Brain microvascular endothelial cell (primary cell): ENCODE measurements at regions not wholly inside any gene's neighbourhood (a gene's known extent, or its start where the extent isn't known, plus 50 kb on each side); places are given as distances from the start of the nearest gene placed in this dataset.

ENCODE experiments used
- DNase-seq: peaks from one replicate; pipeline ENCODE4 v3.0.0-alpha.2; 2020
- H3K27ac ChIP-seq: fragments of 250-450 bp; sonication (Bioruptor Pico); 2 replicates; pipeline ENCODE4 v1.5.1; 2020; ENCODE audit warnings: mild to moderate bottlenecking, moderate library complexity
- H3K27me3 ChIP-seq: fragments of 250-450 bp; sonication (Bioruptor Pico); replicated peaks from 2 replicates; pipeline ENCODE4 v1.5.1; 2020; ENCODE audit warnings: mild to moderate bottlenecking
- H3K36me3 ChIP-seq: fragments of 250-450 bp; sonication (Bioruptor Pico); replicated peaks from 2 replicates; pipeline ENCODE4 v1.5.1; 2020; ENCODE audit warnings: mild to moderate bottlenecking
- H3K4me3 ChIP-seq: 2 replicates; pipeline ENCODE4 v1.5.1; 2011; ENCODE audit warnings: low read depth, mild to moderate bottlenecking, control low read depth, low read length, moderate library complexity
- in situ Hi-C: cut with HindIII; loops from 2 replicates; pipeline ENCODE4 v1.10.0; 2017; ENCODE audit warnings: low sequenced_read_pairs, low pct_ligation_motif_present
- TF ChIP-seq, protein P1 (sequence below): IDR thresholded peaks from 2 replicates; pipeline ENCODE4 v1.5.1; 2011; ENCODE audit warnings: low read depth, mild to moderate bottlenecking, moderate library complexity, low read length, control low read depth, inconsistent platforms; ENCODE audit errors: missing control alignments

DNA sequence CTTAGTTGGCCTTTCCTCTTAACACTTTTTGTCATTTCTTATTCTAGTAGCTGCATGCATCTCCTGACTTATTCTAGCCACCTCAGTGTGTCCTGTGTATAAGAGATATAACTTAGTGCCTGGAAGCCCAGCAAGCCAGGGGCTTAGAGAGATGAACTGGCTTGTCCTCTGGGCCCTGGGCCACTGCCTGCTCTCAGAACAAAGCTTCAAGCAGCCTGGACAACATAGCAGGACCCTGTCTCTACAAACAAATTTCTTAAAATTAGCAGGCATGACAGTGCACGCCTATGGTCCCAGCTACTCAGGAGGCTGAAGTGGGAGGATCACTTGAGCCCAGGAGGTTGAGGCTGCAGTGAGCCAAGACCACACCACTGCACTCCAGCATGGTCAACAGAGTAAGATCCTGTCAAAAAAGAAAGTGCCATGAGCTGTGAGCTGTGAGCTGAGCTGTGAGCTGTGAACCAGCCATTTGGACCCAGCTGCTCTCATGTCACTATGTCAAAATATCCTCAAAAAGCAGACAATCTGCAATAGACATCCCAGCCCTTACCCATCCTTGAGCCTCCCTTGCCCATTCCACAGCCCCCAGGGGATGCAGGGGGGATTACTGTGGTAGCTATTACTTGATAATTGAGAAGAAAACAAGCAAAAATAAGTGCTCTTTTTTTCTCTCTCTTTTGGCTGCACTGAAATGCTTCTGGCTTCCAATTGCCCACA, 174.5 kb downstream of the OPA1 start:
- Histone ChIP-seq H3K27me3 (peaks cover 6% of the 10 kb centered on the region), H3K27ac (no peak overlapping the region), H3K4me3 (no peak overlapping the region), H3K36me3 (no peaks in the 10 kb centered on the region)
- DNase-seq: no peak
- TF ChIP-seq, protein P1, sequence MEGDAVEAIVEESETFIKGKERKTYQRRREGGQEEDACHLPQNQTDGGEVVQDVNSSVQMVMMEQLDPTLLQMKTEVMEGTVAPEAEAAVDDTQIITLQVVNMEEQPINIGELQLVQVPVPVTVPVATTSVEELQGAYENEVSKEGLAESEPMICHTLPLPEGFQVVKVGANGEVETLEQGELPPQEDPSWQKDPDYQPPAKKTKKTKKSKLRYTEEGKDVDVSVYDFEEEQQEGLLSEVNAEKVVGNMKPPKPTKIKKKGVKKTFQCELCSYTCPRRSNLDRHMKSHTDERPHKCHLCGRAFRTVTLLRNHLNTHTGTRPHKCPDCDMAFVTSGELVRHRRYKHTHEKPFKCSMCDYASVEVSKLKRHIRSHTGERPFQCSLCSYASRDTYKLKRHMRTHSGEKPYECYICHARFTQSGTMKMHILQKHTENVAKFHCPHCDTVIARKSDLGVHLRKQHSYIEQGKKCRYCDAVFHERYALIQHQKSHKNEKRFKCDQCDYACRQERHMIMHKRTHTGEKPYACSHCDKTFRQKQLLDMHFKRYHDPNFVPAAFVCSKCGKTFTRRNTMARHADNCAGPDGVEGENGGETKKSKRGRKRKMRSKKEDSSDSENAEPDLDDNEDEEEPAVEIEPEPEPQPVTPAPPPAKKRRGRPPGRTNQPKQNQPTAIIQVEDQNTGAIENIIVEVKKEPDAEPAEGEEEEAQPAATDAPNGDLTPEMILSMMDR: no peak
- in situ Hi-C loops: loop anchor here (25.0 kb wide), 1 partner anchor 545 kb away; no protein-coding TSS in a partner anchor

GRCh38 chr3:193768070-193768394, 175.0 kb downstream of the OPA1 start:
- no peak overlapping the region for H3K27ac ChIP-seq
- H3K4me3 ChIP-seq: no peak overlapping the region
- DNase-seq: peak; percentile 24
- in situ Hi-C loops: loop anchor here (25.0 kb wide), 1 partner anchor 544 kb away; no protein-coding TSS in a partner anchor
- TF ChIP-seq, protein P1: no peak
- no peaks in the 10 kb centered on the region for H3K36me3 ChIP-seq
- peaks cover 8% of the 10 kb centered on the region for H3K27me3 ChIP-seq

GRCh38 chr3:193769437-193769836, 176.4 kb downstream of the OPA1 start:
- Histone ChIP-seq H3K36me3 (no peaks in the 10 kb centered on the region), H3K27ac (no peak overlapping the region), H3K27me3 (peaks cover 22% of the 10 kb centered on the region), H3K4me3 (no peak overlapping the region)
- TF ChIP-seq, protein P1: no peak
- in situ Hi-C loops: loop anchor here (25.0 kb wide), 1 partner anchor 543 kb away; no protein-coding TSS in a partner anchor
- DNase-seq: no peak

- Histone ChIP-seq H3K27me3 (peaks cover 32% of the 10 kb centered on the region), H3K27ac (no peak overlapping the region), H3K36me3 (no peaks in the 10 kb centered on the region), H3K4me3 (no peak overlapping the region)
- no peak for DNase-seq
- TF ChIP-seq, protein P1: no peak
- in situ Hi-C loops: loop anchor here (25.0 kb wide), 1 partner anchor 541 kb away; no protein-coding TSS in a partner anchor
These were observed 178.1 kb downstream of the OPA1 start for GRCh38 chr3:193771011-193771652.

DNA sequence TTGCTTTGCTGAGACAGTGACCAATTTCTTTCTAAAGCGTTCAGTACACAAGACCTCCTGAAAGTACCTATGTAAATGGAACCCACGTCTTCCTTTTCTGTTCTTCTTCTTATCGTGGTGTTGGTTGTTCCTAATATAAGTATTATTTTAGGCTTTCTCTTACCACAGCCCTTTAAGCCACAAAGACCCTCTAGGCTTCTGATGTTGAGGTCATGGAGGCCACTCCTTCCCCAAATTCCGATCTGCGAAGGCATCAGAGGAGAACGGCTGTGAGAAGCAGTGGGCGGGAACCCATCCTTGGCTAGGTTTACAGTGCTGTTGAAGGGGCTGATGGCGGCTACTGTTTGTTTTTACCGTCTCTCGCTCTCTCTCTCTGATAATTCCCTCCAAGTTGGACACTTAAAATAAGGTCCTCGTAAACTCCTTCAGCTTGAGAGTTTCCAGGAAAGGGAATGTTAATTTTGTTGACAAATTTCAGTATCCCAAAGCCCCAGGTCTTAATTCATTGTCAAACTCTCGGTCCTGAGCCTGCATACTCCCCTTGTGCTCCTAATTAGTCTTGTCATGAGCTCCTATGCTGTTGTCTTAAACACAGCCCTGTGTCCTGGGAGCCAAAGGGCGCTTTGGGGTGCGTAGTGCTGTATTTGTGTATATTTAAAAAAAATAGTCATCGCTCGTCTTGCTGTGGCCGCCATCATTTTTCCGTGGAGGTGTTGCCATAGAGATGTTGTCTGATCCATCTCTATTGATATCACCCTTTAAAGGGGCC, 178.8 kb downstream of the OPA1 start:
- Histone ChIP-seq H3K27me3 (peaks cover 35% of the 10 kb centered on the region), H3K27ac (no peak overlapping the region), H3K4me3 (no peak overlapping the region), H3K36me3 (no peaks in the 10 kb centered on the region)
- DNase-seq: no peak
- TF ChIP-seq, protein P1: no peak
- in situ Hi-C loops: loop anchor here (25.0 kb wide), 1 partner anchor 540 kb away; no protein-coding TSS in a partner anchor
